ENCODE measurements at regions not wholly inside any gene's neighbourhood (a gene's known extent, or its start where the extent isn't known, plus 50 kb on each side); places are given as distances from the start of the nearest gene placed in this dataset.
"Not testable (repeated sequence)": the region's sequence is repeated elsewhere in the genome, so short reads cannot be mapped to it uniquely, and the experiment has no call there.

DNA sequence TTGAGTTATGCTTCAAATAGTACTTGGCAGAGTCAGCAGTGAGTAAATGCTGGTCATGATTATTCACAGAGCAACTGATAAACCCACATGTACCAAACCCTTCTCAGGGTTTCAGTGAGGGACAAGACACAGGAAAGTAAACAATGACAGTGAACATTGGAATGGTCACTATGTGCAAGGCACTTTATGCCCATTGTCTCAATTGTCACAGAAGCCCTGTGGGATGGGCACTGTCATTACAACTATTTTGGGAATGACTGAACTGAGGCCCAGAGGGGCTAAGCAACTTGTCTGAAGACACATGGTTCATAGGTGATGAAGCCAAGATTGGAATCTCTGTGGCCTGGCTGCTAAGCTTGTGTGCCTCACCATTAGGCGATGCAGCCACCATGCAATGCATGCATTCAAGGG, 238.5 kb downstream of the RBM19 start:
- in situ Hi-C loops (cut with MboI; ENCODE audit: low sequenced_read_pairs) = no loop called here

- in situ Hi-C loops (cut with MboI; ENCODE audit: low sequenced_read_pairs) = no loop called here
These were observed 239.8 kb downstream of the RBM19 start for GRCh38 chr12:113726254-113726819.

DNA sequence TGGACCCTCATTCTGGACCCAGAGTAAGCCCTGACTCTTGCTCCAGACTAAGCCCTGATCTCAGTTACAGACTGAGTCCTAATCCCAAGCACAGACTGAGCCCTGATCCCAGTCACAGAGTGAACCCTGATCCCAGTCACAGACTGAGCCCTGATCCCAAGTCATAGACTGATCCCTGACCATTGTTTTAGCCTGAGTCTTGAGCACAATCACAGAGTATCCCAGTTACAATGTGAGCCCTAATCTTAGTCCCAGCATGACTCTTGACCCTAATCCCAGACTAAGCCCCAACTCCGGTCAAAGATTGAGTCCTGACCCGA, 240.6 kb downstream of the RBM19 start:
- in situ Hi-C loops (cut with MboI; ENCODE audit: low sequenced_read_pairs) = no loop called here

GRCh38 chr12:113724794-113725556, 241.2 kb downstream of the RBM19 start:
- in situ Hi-C loops (cut with MboI; ENCODE audit: low sequenced_read_pairs) = no loop called here

DNA sequence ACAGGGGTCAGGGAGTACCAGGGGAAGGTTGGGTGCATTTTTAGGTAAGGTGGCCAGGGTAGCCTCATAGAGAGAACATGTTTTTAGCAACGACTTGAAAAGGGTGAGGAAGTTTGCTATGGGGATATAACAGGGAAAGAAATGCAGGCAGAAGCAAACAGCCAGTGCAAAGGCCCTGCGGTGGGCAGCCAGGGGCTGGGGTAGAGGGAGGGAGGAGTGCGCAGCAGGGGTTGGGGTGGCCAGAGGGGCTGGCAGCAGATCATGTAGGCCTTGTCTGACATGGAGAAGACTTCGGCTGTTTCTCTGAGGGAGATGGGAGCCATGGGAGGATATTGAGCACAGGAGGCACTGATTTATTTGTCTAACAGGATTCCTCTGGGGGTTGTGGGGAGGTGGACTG, 242.5 kb downstream of the RBM19 start:
- in situ Hi-C loops (cut with MboI; ENCODE audit: low sequenced_read_pairs) = no loop called here

DNA sequence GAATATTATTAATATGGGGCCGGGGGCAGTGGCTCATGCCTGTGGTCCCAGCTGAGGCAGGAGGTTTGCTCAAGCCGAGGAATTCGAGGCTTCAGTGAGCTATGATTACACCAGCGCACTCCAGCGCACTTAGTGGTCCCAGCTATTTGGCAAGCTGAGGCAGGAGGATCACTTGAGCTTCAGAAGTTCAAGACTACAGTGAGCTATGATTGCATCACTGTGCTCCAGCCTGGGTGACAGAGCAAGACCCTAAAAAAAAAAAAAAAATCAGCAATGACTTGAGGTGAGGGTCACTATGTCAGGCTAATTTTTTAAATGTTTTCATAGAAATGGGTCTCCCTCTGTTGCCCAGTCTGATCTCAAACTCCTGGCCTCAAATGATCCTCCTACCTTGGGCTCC, 243.4 kb downstream of the RBM19 start:
- in situ Hi-C loops (cut with MboI; ENCODE audit: low sequenced_read_pairs) = no loop called here

GRCh38 chr12:113720629-113721028, 245.5 kb downstream of the RBM19 start:
- in situ Hi-C loops (cut with MboI; ENCODE audit: low sequenced_read_pairs) = no loop called here

GRCh38 chr12:113719911-113720591, 246.1 kb downstream of the RBM19 start:
- in situ Hi-C loops (cut with MboI; ENCODE audit: low sequenced_read_pairs) = no loop called here

DNA sequence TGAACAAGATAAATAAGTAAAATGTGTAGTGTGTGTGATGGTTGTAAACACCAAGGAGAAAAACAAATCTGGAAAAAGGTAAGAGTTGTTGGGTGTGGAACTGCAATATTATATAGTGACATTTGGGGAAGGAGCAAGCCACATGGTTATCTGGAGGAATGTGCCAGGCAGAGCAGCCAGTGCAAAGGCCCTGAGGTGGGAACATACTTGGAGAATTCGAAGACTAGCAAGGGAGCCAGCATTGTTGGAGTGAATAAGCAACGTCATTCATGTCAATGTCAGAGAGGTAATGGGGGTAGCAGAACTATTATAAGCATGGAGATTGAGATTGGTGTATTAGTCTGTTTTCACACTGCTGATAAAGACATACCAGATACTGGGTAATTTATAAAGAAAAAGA, 241.5 kb upstream of the LHX5 start:
- in situ Hi-C loops (cut with MboI; ENCODE audit: low sequenced_read_pairs) = no loop called here

DNA sequence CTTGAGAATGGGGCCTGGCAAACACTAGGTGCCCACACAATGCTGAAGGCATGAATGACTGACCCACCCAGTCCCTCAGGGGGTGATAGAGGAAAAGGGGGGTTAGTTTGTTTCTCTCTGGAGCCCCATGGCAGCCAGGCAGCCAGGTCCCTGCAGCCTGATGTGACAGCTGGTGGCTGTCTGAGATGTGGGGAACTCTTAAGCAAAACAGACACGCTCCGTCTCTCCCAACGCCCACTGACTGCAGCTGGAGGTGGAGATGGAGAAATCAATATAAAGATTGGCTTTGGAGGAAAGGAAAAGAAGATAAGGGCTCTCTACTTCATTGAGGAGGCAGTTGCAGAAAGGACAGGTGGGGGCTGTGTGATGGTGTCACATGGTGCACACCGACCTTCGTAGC, 240.8 kb upstream of the LHX5 start:
- in situ Hi-C loops (cut with MboI; ENCODE audit: low sequenced_read_pairs) = no loop called here

GRCh38 chr12:113710216-113710615, 238.5 kb upstream of the LHX5 start:
- in situ Hi-C loops (cut with MboI; ENCODE audit: low sequenced_read_pairs) = no loop called here

GRCh38 chr12:113709456-113709855, 237.8 kb upstream of the LHX5 start:
- in situ Hi-C loops (cut with MboI; ENCODE audit: low sequenced_read_pairs) = no loop called here

DNA sequence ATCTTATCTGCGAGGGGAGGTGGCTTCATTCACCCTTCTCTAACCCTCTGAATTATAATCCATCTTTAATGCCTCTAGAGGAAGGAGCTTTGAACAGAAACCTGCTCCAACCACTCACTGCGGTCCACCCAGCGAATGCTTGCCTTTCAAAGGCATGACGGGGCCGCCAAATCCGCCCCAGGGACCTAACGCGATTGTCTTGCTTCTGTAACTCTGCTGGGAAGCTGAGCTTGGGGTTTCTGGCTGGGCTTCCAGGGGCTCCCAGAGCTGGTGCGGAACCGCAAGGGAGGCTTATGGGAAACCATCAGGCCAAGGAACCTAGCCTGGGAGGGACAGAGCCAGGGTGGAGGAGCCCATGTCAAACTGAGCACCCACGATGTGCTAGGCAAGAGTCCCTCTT, 231.2 kb upstream of the LHX5 start:
- in situ Hi-C loops (cut with MboI; ENCODE audit: low sequenced_read_pairs) = no loop called here

- in situ Hi-C loops (cut with MboI; ENCODE audit: low sequenced_read_pairs) = no loop called here
These were observed 230.6 kb upstream of the LHX5 start for GRCh38 chr12:113702276-113702675.

GRCh38 chr12:113700943-113701342, 229.3 kb upstream of the LHX5 start:
- in situ Hi-C loops (cut with MboI; ENCODE audit: low sequenced_read_pairs) = no loop called here

DNA sequence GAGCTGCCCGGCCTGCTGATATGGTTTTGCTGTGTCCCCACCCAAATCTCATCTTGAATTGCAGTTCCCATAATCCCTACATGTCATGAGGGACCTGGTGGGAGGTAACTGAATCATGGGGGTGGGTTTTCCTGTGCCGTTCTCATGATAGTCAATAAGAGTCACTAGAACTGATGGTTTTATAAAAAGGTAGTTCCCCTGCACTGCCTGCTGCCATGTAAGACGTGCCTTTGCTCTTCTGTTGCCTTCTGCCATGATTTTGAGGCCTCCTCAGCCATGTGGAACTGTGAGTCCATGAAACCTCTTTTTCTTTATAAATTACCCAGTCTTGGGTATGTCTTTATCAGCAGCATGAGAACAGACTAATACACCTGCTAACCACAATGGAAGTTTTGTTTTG, 228.3 kb upstream of the LHX5 start:
- in situ Hi-C loops (cut with MboI; ENCODE audit: low sequenced_read_pairs) = not testable (repeated sequence)

- in situ Hi-C loops (cut with MboI; ENCODE audit: low sequenced_read_pairs) = no loop called here
These were observed 226.8 kb upstream of the LHX5 start for GRCh38 chr12:113698510-113698858.

DNA sequence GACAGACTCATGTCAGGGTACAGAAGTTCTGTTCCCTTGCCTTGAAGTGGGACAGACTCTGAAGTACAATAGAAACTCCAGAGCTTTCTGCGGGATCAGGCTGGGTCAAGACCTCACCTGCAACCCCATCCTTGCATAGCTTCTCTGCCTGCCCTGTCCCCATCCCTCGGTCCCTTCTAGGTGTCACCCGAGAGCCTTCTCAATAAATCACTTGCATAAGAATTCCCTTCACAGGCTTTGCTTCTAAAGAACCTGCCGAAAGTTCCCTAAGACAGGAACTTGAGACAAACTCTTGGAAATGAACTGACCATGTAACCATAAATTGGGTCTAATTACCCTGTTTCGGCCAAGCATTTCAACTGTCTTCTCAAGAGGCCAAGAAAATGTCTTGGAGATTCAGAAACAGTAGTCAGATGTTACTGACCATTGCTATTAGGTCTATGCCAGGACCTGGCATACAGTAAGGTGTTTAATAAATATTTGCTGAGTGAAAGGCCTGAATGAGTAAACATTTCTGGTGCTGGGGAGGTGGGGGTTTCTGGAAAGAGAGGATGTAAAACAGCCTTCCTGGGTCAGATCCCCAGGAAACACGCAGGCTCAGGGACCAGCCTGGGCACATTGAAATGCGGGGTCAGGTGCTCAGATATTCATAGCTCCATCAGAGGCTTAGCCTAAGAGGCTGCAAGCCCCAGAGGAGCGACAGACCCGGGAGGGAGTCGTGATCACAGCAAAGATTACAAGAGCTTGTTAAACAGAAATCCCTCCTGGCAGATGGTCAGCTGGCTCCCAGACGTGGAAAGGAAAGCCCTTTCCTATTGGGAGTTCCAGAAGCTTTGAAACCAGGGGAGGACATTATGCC, 226.2 kb upstream of the LHX5 start:
- in situ Hi-C loops (cut with MboI; ENCODE audit: low sequenced_read_pairs) = no loop called here

- in situ Hi-C loops (cut with MboI; ENCODE audit: low sequenced_read_pairs) = no loop called here
These were observed 225.4 kb upstream of the LHX5 start for GRCh38 chr12:113697104-113697503.

GRCh38 chr12:113693693-113694092, 222.0 kb upstream of the LHX5 start:
- in situ Hi-C loops (cut with MboI; ENCODE audit: low sequenced_read_pairs) = no loop called here

- in situ Hi-C loops (cut with MboI; ENCODE audit: low sequenced_read_pairs) = no loop called here
These were observed 217.5 kb upstream of the LHX5 start for GRCh38 chr12:113689047-113689610.

Data from HL-60/S4 treated with phorbol 12-myristate 13-acetate at 8.2 ng/mL for 4 days and 3 days (cell line).